A549 (cell line): ENCODE measurements at regions not wholly inside any gene's neighbourhood (a gene's known extent, or its start where the extent isn't known, plus 50 kb on each side); places are given as distances from the start of the nearest gene placed in this dataset.

ENCODE experiments used
- ATAC-seq, 2 experiments: fragments of 200-7000 bp in 1 of 2; fragments of >200 bp in 1 of 2; cut with Nextera tagmentation in 1 of 2; cut with Tn5 transposase in 1 of 2; 3 replicates each; pipeline versions ENCODE4 v1.8.0 to v1.9.1; 2018 to 2020; ENCODE audit warnings: mild to moderate bottlenecking in 1 of 2, moderate library complexity in 1 of 2
- CTCF ChIA-PET: fragments of 300-600 bp; sonication (Branson Sonifier 250); formaldehyde crosslinking; extraction: SDS; loops from one replicate; lab custom pipeline; 2021; ENCODE audit warnings: antibody characterized with exemption, inconsistent platforms; lab: Yijun Ruan, JAX
- POLR2A ChIA-PET: fragments of 350-600 bp; formaldehyde crosslinking; extraction: SDS; loops from one replicate; lab custom pipeline; 2021; ENCODE audit warnings: antibody characterized with exemption, inconsistent platforms; lab: Yijun Ruan, JAX
- DNase-seq, 2 experiments: peaks; one replicate each; pipeline versions ENCODE4 v3.0.0 to v3.0.0-alpha.2; 2011 to 2016; ENCODE audit warnings: low read depth in 1 of 2, low spot score in 1 of 2
- FAIRE-seq: peaks from 2 replicates; lab custom pipeline; 2011; peaks lifted over from hg19 to GRCh38; lab: Jason Lieb, UNC
- H3K27ac ChIP-seq, 2 experiments: fragments of >200 bp; sonication (Bioruptor Twin); formaldehyde crosslinking; 3 replicates each; pipeline ENCODE4 v1.5.1; 2016 to 2017
- H3K4me1 ChIP-seq: fragments of >200 bp; sonication (Bioruptor Twin); formaldehyde crosslinking; 3 replicates; pipeline ENCODE4 v1.6.1; 2016
- H3K4me2 ChIP-seq: fragments of >200 bp; sonication (Bioruptor Twin); formaldehyde crosslinking; 3 replicates; pipeline ENCODE4 v1.6.1; 2016
- H3K4me3 ChIP-seq: fragments of >200 bp; sonication (Bioruptor Twin); formaldehyde crosslinking; 3 replicates; pipeline ENCODE4 v1.5.1; 2016
- H3K9me3 ChIP-seq: fragments of >200 bp; sonication (Bioruptor Twin); formaldehyde crosslinking; 3 replicates; pipeline ENCODE4 v1.6.1; 2016
- CHD2 ChIP-seq: fragments of 150-350 bp; IDR thresholded peaks from 2 replicates; pipeline ENCODE4 v1.6.1; 2014; ENCODE audit warnings: low read length; ENCODE audit not compliant: partially characterized antibody
- CHD4 ChIP-seq: fragments of 200-600 bp; sonication (generic); IDR thresholded peaks from 2 replicates; pipeline ENCODE4 v1.6.1; 2016; ENCODE audit warnings: antibody characterized with exemption, mild to moderate bottlenecking, borderline replicate concordance
- EHMT2 ChIP-seq: fragments of 200-600 bp; sonication (generic); IDR thresholded peaks from 2 replicates; pipeline ENCODE4 v1.6.1; 2016; ENCODE audit warnings: antibody characterized with exemption, low read depth, mild to moderate bottlenecking, moderate library complexity
- EP300 ChIP-seq, 2 experiments: fragments of >200 bp; sonication (Bioruptor Twin); formaldehyde crosslinking; IDR thresholded peaks; 2 replicates in 1 of 2; 3 replicates in 1 of 2; pipeline ENCODE4 v1.6.1; 2016 to 2017
- FOSB ChIP-seq: fragments of 250-450 bp; sonication (Bioruptor Pico); IDR thresholded peaks from 2 replicates; pipeline ENCODE4 v1.5.0; 2020; ENCODE audit warnings: mild to moderate bottlenecking, moderate library complexity
- FOSL2 ChIP-seq, 2 experiments: fragments of 450-650 bp in 1 of 2; fragments of >200 bp in 1 of 2; sonication (Bioruptor Twin) in 1 of 2; formaldehyde crosslinking; IDR thresholded peaks; 2 replicates each; pipeline versions ENCODE4 v1.5.0 to v1.6.1; 2016 to 2020; ENCODE audit warnings: mild to moderate bottlenecking in 1 of 2, moderate library complexity in 1 of 2
- HDAC2 ChIP-seq: fragments of 200-600 bp; sonication (generic); IDR thresholded peaks from 2 replicates; pipeline ENCODE4 v1.6.1; 2016
- HOXA7 ChIP-seq: fragments of 250-450 bp; sonication (Bioruptor Pico); IDR thresholded peaks from 2 replicates; pipeline ENCODE4 v1.5.0; 2020; ENCODE audit warnings: mild to moderate bottlenecking, moderate library complexity
- HOXB13 ChIP-seq: fragments of 250-450 bp; sonication (Bioruptor Pico); IDR thresholded peaks from 2 replicates; pipeline ENCODE4 v1.5.0; 2020; ENCODE audit warnings: low read depth, mild to moderate bottlenecking, moderate library complexity
- HOXB5 ChIP-seq: fragments of 250-450 bp; sonication (Bioruptor Pico); IDR thresholded peaks from 2 replicates; pipeline ENCODE4 v1.5.0; 2020; ENCODE audit warnings: mild to moderate bottlenecking, moderate library complexity
- JUN ChIP-seq, 2 experiments: fragments of >200 bp; sonication (Bioruptor Twin); formaldehyde crosslinking; IDR thresholded peaks; 2 replicates in 1 of 2; 3 replicates in 1 of 2; pipeline ENCODE4 v1.6.1; 2016 to 2017
- JUNB ChIP-seq: fragments of >200 bp; sonication (Bioruptor Twin); formaldehyde crosslinking; IDR thresholded peaks from 2 replicates; pipeline ENCODE4 v1.6.1; 2016
- KDM1A ChIP-seq: fragments of 200-600 bp; sonication (generic); IDR thresholded peaks from 2 replicates; pipeline ENCODE4 v1.6.1; 2016; ENCODE audit warnings: low read depth, mild to moderate bottlenecking
- KDM5A ChIP-seq: fragments of 200-600 bp; sonication (generic); IDR thresholded peaks from 2 replicates; pipeline ENCODE4 v1.6.1; 2016; ENCODE audit warnings: antibody characterized with exemption, mild to moderate bottlenecking
- MAZ ChIP-seq: fragments of 150-350 bp; IDR thresholded peaks from 2 replicates; pipeline ENCODE4 v1.6.1; 2014; ENCODE audit warnings: antibody characterized with exemption, low read depth, low read length, borderline replicate concordance
- POLR2AphosphoS2 ChIP-seq: conservative IDR thresholded peaks from 2 replicates; pipeline ENCODE4 v1.6.1; 2012; ENCODE audit warnings: low read length, improper control_type of control experiment, inconsistent platforms
- RFX5 ChIP-seq: fragments of 450-650 bp; IDR thresholded peaks from 2 replicates; pipeline ENCODE4 v1.7.1; 2014; ENCODE audit warnings: antibody characterized with exemption, mild to moderate bottlenecking, moderate library complexity
- RNF2 ChIP-seq: fragments of 200-600 bp; sonication (generic); IDR thresholded peaks from 2 replicates; pipeline ENCODE4 v1.6.1; 2016; ENCODE audit warnings: low read depth, mild to moderate bottlenecking, antibody characterized with exemption, moderate library complexity, borderline replicate concordance
- ZNF302 ChIP-seq: fragments of 250-450 bp; sonication (Bioruptor Pico); IDR thresholded peaks from 2 replicates; pipeline ENCODE4 v1.9.0; 2021; ENCODE audit warnings: inconsistent platforms, mild to moderate bottlenecking, moderate library complexity
- ZSCAN20 ChIP-seq: fragments of 250-450 bp; sonication (Bioruptor Pico); IDR thresholded peaks from 2 replicates; pipeline ENCODE4 v1.8.0; 2022; ENCODE audit warnings: mild to moderate bottlenecking, moderate library complexity
- WGBS: methylation state at CpG from one replicate; pipeline ENCODE4 v1.1.6; 2017; ENCODE audit errors: missing lambda C conversion rate; 5-methylcytosine and 5-hydroxymethylcytosine counted together
- TF ChIP-seq, protein P1 (sequence below): fragments of 450-650 bp; IDR thresholded peaks from 2 replicates; pipeline ENCODE4 v1.6.1; 2014; ENCODE audit warnings: antibody characterized with exemption
- TF ChIP-seq, protein P2 (sequence below): fragments of 250-450 bp; sonication (Bioruptor Pico); IDR thresholded peaks from 2 replicates; pipeline ENCODE4 v1.5.0; 2021; ENCODE audit warnings: mild to moderate bottlenecking, moderate library complexity, borderline replicate concordance
- TF ChIP-seq, protein P3 (sequence below): fragments of 250-450 bp; sonication (Bioruptor Pico); IDR thresholded peaks from 2 replicates; pipeline ENCODE4 v1.5.0; 2020; ENCODE audit warnings: low read depth, mild to moderate bottlenecking, moderate library complexity
- TF ChIP-seq, protein P4 (sequence below): IDR thresholded peaks from 2 replicates; pipeline ENCODE4 v1.6.1; 2012; ENCODE audit warnings: low read depth, borderline replicate concordance
- TF ChIP-seq, protein P5 (sequence below): fragments of >200 bp; sonication (Bioruptor Twin); formaldehyde crosslinking; IDR thresholded peaks from 3 replicates; pipeline ENCODE4 v1.5.1; 2016
- TF ChIP-seq, protein P6 (sequence below): fragments of 150-350 bp; IDR thresholded peaks from 2 replicates; pipeline ENCODE4 v1.6.1; 2014; ENCODE audit warnings: low read depth, mild to moderate bottlenecking, low read length

DNA sequence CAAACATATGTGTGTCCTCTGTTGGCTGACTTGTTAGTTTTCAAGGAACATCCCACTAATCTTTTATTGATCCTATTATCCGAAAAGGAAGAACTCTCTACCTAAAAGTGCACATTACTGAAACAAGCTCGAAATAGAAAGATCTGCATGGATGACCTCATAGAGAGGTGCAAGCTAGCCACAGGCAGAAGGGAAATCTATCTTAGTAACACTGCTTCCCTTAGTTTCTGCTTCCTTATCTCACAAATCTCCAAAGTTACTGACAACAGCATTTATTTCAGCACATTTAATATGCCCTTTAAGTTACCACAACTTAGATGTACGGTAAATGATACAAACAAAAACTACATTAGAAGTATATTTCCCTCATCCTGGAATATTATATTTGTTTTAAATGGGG is 285.1 kb upstream of the CCDC54 start:
- Histone ChIP-seq H3K4me1 (no peaks in the 10 kb centered on the region), H3K9me3 (no peaks in the 10 kb centered on the region), H3K4me2 (no peak overlapping the region), H3K4me3 (no peak overlapping the region), H3K27ac (no peak overlapping the region)
- WGBS: 14% methylated on average over 3 of the region's 3 CpGs
- DNase-seq (no peak), ATAC-seq (no peak), FAIRE-seq (no peak)
- POLR2A ChIA-PET: no interaction called here
- CTCF ChIA-PET: no interaction called here
- TF ChIP-seq HOXB5 (CRISPR knock-in tag) (no peak), KDM5A (no peak), RFX5 (no peak), MAZ (no peak), CHD2 (no peak), ZNF302 (CRISPR knock-in tag) (no peak), HDAC2 (no peak), ZSCAN20 (CRISPR knock-in tag) (no peak), FOSL2 (IDR thresholded peaks at IDR 0.05) (no peak), FOSL2 (CRISPR knock-in tag; IDR thresholded peaks at IDR 0.05) (no peak), EHMT2 (no peak)
- TF ChIP-seq, protein P1, sequence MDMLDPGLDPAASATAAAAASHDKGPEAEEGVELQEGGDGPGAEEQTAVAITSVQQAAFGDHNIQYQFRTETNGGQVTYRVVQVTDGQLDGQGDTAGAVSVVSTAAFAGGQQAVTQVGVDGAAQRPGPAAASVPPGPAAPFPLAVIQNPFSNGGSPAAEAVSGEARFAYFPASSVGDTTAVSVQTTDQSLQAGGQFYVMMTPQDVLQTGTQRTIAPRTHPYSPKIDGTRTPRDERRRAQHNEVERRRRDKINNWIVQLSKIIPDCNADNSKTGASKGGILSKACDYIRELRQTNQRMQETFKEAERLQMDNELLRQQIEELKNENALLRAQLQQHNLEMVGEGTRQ: no peak
- TF ChIP-seq, protein P2, sequence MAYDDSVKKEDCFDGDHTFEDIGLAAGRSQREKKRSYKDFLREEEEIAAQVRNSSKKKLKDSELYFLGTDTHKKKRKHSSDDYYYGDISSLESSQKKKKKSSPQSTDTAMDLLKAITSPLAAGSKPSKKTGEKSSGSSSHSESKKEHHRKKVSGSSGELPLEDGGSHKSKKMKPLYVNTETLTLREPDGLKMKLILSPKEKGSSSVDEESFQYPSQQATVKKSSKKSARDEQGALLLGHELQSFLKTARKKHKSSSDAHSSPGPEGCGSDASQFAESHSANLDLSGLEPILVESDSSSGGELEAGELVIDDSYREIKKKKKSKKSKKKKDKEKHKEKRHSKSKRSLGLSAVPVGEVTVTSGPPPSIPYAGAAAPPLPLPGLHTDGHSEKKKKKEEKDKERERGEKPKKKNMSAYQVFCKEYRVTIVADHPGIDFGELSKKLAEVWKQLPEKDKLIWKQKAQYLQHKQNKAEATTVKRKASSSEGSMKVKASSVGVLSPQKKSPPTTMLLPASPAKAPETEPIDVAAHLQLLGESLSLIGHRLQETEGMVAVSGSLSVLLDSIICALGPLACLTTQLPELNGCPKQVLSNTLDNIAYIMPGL (CRISPR knock-in tag): no peak
- TF ChIP-seq, protein P3, sequence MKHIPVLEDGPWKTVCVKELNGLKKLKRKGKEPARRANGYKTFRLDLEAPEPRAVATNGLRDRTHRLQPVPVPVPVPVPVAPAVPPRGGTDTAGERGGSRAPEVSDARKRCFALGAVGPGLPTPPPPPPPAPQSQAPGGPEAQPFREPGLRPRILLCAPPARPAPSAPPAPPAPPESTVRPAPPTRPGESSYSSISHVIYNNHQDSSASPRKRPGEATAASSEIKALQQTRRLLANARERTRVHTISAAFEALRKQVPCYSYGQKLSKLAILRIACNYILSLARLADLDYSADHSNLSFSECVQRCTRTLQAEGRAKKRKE (CRISPR knock-in tag): no peak
- TF ChIP-seq, protein P4, sequence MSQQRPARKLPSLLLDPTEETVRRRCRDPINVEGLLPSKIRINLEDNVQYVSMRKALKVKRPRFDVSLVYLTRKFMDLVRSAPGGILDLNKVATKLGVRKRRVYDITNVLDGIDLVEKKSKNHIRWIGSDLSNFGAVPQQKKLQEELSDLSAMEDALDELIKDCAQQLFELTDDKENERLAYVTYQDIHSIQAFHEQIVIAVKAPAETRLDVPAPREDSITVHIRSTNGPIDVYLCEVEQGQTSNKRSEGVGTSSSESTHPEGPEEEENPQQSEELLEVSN: no peak
- TF ChIP-seq, protein P5, sequence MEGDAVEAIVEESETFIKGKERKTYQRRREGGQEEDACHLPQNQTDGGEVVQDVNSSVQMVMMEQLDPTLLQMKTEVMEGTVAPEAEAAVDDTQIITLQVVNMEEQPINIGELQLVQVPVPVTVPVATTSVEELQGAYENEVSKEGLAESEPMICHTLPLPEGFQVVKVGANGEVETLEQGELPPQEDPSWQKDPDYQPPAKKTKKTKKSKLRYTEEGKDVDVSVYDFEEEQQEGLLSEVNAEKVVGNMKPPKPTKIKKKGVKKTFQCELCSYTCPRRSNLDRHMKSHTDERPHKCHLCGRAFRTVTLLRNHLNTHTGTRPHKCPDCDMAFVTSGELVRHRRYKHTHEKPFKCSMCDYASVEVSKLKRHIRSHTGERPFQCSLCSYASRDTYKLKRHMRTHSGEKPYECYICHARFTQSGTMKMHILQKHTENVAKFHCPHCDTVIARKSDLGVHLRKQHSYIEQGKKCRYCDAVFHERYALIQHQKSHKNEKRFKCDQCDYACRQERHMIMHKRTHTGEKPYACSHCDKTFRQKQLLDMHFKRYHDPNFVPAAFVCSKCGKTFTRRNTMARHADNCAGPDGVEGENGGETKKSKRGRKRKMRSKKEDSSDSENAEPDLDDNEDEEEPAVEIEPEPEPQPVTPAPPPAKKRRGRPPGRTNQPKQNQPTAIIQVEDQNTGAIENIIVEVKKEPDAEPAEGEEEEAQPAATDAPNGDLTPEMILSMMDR: no peak

DNA sequence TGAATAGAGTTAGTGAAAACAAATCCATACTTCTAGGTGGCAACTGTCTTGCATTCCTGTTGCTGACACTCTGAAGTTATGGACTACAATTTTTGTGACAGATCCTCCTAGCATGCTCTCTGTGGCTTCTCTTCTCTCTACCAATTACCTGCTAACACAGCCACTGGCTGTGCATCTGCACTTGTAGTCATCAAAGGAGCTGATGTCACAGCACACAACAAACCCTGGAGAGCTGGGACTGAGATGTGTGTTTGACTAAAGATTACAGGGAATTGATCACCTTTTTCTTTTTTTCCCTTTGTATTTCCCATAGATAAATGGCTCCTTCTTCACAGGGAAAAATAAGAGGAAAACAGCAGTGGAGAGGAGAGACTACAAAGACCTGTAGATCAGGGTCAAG is 278.4 kb upstream of the CCDC54 start:
- Histone ChIP-seq H3K9me3 (peaks cover 7% of the 10 kb centered on the region; the same call in 2 of the 3 replicates), H3K4me2 (no peak overlapping the region), H3K4me1 (no peaks in the 10 kb centered on the region), H3K4me3 (no peak overlapping the region), H3K27ac (no peak overlapping the region)
- FAIRE-seq (no peak), ATAC-seq (no peak), DNase-seq (no peak)
- POLR2A ChIA-PET: no interaction called here
- CTCF ChIA-PET: interaction anchor here (1.2 to 3.9 kb wide), 3 partner anchors 8 to 34 kb away, joined by 4 to 16 read pairs (median 5); no protein-coding TSS in a partner anchor
- TF ChIP-seq HOXA7 (CRISPR knock-in tag) (no peak), HDAC2 (no peak), EP300 (IDR thresholded peaks at IDR 0.05) (no peak), POLR2AphosphoS2 (no peak), HOXB13 (no peak), CHD2 (no peak), EHMT2 (no peak), JUNB (no peak), CHD4 (no peak), FOSB (CRISPR knock-in tag) (no peak), KDM1A (no peak), JUN (IDR thresholded peaks at IDR 0.05) (no peak), ZSCAN20 (CRISPR knock-in tag) (no peak), RNF2 (no peak)
- TF ChIP-seq, protein P3 (CRISPR knock-in tag): no peak
- TF ChIP-seq, protein P5: no peak
- TF ChIP-seq, protein P6, sequence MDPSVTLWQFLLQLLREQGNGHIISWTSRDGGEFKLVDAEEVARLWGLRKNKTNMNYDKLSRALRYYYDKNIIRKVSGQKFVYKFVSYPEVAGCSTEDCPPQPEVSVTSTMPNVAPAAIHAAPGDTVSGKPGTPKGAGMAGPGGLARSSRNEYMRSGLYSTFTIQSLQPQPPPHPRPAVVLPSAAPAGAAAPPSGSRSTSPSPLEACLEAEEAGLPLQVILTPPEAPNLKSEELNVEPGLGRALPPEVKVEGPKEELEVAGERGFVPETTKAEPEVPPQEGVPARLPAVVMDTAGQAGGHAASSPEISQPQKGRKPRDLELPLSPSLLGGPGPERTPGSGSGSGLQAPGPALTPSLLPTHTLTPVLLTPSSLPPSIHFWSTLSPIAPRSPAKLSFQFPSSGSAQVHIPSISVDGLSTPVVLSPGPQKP: no peak
